GM23338 (cell line): ENCODE measurements at regions not wholly inside any gene's neighbourhood (a gene's known extent, or its start where the extent isn't known, plus 50 kb on each side); places are given as distances from the start of the nearest gene placed in this dataset.

Source experiments
- ATAC-seq: fragments of 200-7000 bp; cut with Tn5 transposase; 3 replicates; pipeline ENCODE4 v1.9.1; 2020
- DNase-seq: peaks from one replicate; pipeline ENCODE4 v3.0.0-alpha.2; 2015; ENCODE audit warnings: low spot score
- H2AFZ ChIP-seq: fragments of 200-600 bp; sonication (generic); 2 replicates; pipeline ENCODE4 v1.8.0; 2016; ENCODE audit warnings: antibody characterized with exemption, mild to moderate bottlenecking, moderate library complexity
- H3F3A ChIP-seq: fragments of 200-600 bp; sonication (generic); replicated peaks from 2 replicates; pipeline ENCODE4 v1.8.0; 2017; ENCODE audit warnings: antibody characterized with exemption, mixed run types, low read depth
- H3K27ac ChIP-seq: fragments of 200-600 bp; sonication (generic); 2 replicates; pipeline ENCODE4 v1.6.1; 2016; ENCODE audit warnings: low read depth
- H3K27me3 ChIP-seq: fragments of 200-600 bp; sonication (generic); 2 replicates; pipeline ENCODE4 v1.8.0; 2016; ENCODE audit warnings: mild to moderate bottlenecking, mixed run types, moderate library complexity; ENCODE audit not compliant: insufficient read depth
- H3K36me3 ChIP-seq: fragments of 200-600 bp; sonication (generic); 2 replicates; pipeline ENCODE4 v1.8.0; 2016; ENCODE audit warnings: mild to moderate bottlenecking; ENCODE audit not compliant: insufficient read depth
- H3K4me1 ChIP-seq: fragments of 200-600 bp; sonication (generic); 2 replicates; pipeline ENCODE4 v1.8.0; 2016; ENCODE audit warnings: mild to moderate bottlenecking, moderate library complexity; ENCODE audit not compliant: insufficient read depth
- H3K4me2 ChIP-seq: fragments of 200-600 bp; sonication (generic); 2 replicates; pipeline ENCODE4 v1.7.1; 2017; ENCODE audit warnings: mixed run types
- H3K4me3 ChIP-seq: fragments of 200-600 bp; sonication (generic); 2 replicates; pipeline ENCODE4 v1.6.1; 2016; ENCODE audit warnings: mixed run types
- H3K79me2 ChIP-seq: fragments of 200-600 bp; sonication (generic); replicated peaks from 2 replicates; pipeline ENCODE4 v1.8.0; 2017; ENCODE audit warnings: mild to moderate bottlenecking; ENCODE audit not compliant: insufficient read depth
- H3K9me2 ChIP-seq: fragments of 200-600 bp; sonication (generic); 2 replicates; pipeline ENCODE4 v1.8.0; 2017; ENCODE audit not compliant: insufficient read depth
- H4K20me1 ChIP-seq: fragments of 200-600 bp; sonication (generic); replicated peaks from 2 replicates; pipeline ENCODE4 v1.8.0; 2017; ENCODE audit warnings: mild to moderate bottlenecking; ENCODE audit not compliant: insufficient read depth
- H3K27ac Mint-ChIP-seq: 2 replicates; pipeline ENCODE4 v1.8.0; 2020; ENCODE audit warnings: inconsistent platforms, mild to moderate bottlenecking, moderate library complexity, mixed read lengths
- H3K27me3 Mint-ChIP-seq: 3 replicates; pipeline ENCODE4 v1.8.0; 2022; ENCODE audit warnings: low read depth, mild to moderate bottlenecking, moderate library complexity, mixed read lengths, inconsistent platforms; ENCODE audit not compliant: insufficient read depth, poor library complexity
- H3K36me3 Mint-ChIP-seq: 3 replicates; pipeline ENCODE4 v1.8.0; 2021; ENCODE audit warnings: low read depth, mild to moderate bottlenecking, inconsistent platforms, moderate library complexity, mixed read lengths
- H3K4me1 Mint-ChIP-seq: 3 replicates; pipeline ENCODE4 v1.8.0; 2020; ENCODE audit warnings: mild to moderate bottlenecking, inconsistent platforms, mixed read lengths
- H3K4me3 Mint-ChIP-seq: 3 replicates; pipeline ENCODE4 v1.8.0; 2021; ENCODE audit warnings: moderate library complexity, mild to moderate bottlenecking, inconsistent platforms, mixed read lengths
- H3K9me3 Mint-ChIP-seq: 3 replicates; pipeline ENCODE4 v1.8.0; 2020; ENCODE audit warnings: moderate library complexity, mild to moderate bottlenecking, inconsistent platforms, mixed read lengths
- CREB1 ChIP-seq: fragments of 250-450 bp; sonication (Bioruptor Pico); IDR thresholded peaks from 2 replicates; pipeline ENCODE4 v1.5.0; 2020; ENCODE audit warnings: low read depth, mild to moderate bottlenecking, moderate library complexity
- CTCF ChIP-seq, 2 experiments: fragments of 200-600 bp in 1 of 2; sonication (generic) in 1 of 2; conservative IDR thresholded peaks; 2 replicates each; pipeline versions ENCODE4 v1.5.1 to v1.6.1; 2016 to 2017; ENCODE audit warnings: antibody characterized with exemption in 2 of 2, low read depth in 2 of 2, mild to moderate bottlenecking in 2 of 2, moderate library complexity in 1 of 2
- ETS1 ChIP-seq: IDR thresholded peaks from 2 replicates; pipeline ENCODE4 v1.6.1; 2016; ENCODE audit warnings: antibody characterized with exemption
- EZH2 ChIP-seq: fragments of 200-600 bp; sonication (generic); IDR thresholded peaks from one replicate; pipeline ENCODE4 v1.8.0; 2017; ENCODE audit warnings: antibody characterized with exemption, mild to moderate bottlenecking, low read depth; ENCODE audit not compliant: unreplicated experiment
- EZH2phosphoT487 ChIP-seq: fragments of 200-600 bp; sonication (generic); IDR thresholded peaks from one replicate; pipeline ENCODE4 v1.8.1; 2018; ENCODE audit warnings: antibody characterized with exemption; ENCODE audit not compliant: unreplicated experiment
- JUNB ChIP-seq: IDR thresholded peaks from one replicate; pipeline ENCODE4 v1.6.1; 2016; ENCODE audit warnings: antibody characterized with exemption; ENCODE audit not compliant: unreplicated experiment
- NANOG ChIP-seq: IDR thresholded peaks from 2 replicates; pipeline ENCODE4 v1.6.1; 2016; ENCODE audit warnings: antibody characterized with exemption, borderline replicate concordance
- POLR2AphosphoS5 ChIP-seq: IDR thresholded peaks from 2 replicates; pipeline ENCODE4 v1.6.1; 2016; ENCODE audit warnings: antibody characterized with exemption, low read depth
- REST ChIP-seq: IDR thresholded peaks from one replicate; pipeline ENCODE4 v1.6.1; 2018; ENCODE audit warnings: antibody characterized with exemption; ENCODE audit not compliant: unreplicated experiment
- STAT1 ChIP-seq: IDR thresholded peaks from one replicate; pipeline ENCODE4 v1.6.1; 2016; ENCODE audit warnings: antibody characterized with exemption; ENCODE audit not compliant: unreplicated experiment
- ZNF114 ChIP-seq: fragments of 250-450 bp; sonication (Bioruptor Pico); IDR thresholded peaks from 2 replicates; pipeline ENCODE4 v1.5.0; 2020; ENCODE audit warnings: mild to moderate bottlenecking, moderate library complexity
- ZNF331 ChIP-seq: fragments of 250-450 bp; sonication (Bioruptor Pico); IDR thresholded peaks from 2 replicates; pipeline ENCODE4 v1.5.0; 2020; ENCODE audit warnings: low read depth, mild to moderate bottlenecking, moderate library complexity
- TF ChIP-seq, protein P1 (sequence below): fragments of 250-450 bp; sonication (Bioruptor Pico); IDR thresholded peaks from 2 replicates; pipeline ENCODE4 v1.5.0; 2020; ENCODE audit warnings: mild to moderate bottlenecking, moderate library complexity

DNA sequence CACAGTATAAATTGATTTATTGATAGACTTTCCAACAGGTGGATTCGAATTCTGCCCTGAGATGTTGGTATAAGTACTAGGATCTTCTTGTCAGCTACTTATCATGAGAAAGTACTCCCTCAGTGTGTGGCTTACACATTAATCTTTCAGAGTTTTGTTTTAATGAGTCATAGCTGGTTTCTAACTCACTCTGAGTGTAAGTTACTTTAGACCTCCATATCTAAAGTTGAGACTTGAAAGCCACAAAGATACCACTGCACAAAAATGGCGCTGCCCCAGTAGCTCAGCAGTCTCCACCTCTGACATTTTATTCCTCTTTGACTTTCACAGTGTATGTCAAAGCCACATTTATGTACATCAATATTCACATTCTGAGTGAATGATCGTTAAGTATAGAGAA is 318.5 kb downstream of the ARAP2 start:
- H4K20me1 ChIP-seq: no peaks in the 10 kb centered on the region
- no peak overlapping the region for H2AFZ ChIP-seq
- no peaks in the 10 kb centered on the region for H3K9me2 ChIP-seq
- DNase-seq (no peak), ATAC-seq (no peak)
- H3K27ac ChIP-seq: no peak overlapping the region
- H3K9me3 Mint-ChIP-seq: no peaks in the 10 kb centered on the region
- no peaks in the 10 kb centered on the region for H3F3A ChIP-seq
- H3K27me3 ChIP-seq: no peaks in the 10 kb centered on the region
- TF ChIP-seq REST (no peak), POLR2AphosphoS5 (no peak), STAT1 (no peak), EZH2 (no peak), CREB1 (CRISPR knock-in tag) (no peak), ETS1 (no peak), NANOG (no peak), ZNF114 (CRISPR knock-in tag) (no peak), ZNF331 (no peak), EZH2phosphoT487 (no peak), JUNB (no peak), CTCF (conservative IDR thresholded peaks at IDR 0.05; ENCODE audit: low read depth in 2 of 2) (no peak)
- TF ChIP-seq, protein P1, sequence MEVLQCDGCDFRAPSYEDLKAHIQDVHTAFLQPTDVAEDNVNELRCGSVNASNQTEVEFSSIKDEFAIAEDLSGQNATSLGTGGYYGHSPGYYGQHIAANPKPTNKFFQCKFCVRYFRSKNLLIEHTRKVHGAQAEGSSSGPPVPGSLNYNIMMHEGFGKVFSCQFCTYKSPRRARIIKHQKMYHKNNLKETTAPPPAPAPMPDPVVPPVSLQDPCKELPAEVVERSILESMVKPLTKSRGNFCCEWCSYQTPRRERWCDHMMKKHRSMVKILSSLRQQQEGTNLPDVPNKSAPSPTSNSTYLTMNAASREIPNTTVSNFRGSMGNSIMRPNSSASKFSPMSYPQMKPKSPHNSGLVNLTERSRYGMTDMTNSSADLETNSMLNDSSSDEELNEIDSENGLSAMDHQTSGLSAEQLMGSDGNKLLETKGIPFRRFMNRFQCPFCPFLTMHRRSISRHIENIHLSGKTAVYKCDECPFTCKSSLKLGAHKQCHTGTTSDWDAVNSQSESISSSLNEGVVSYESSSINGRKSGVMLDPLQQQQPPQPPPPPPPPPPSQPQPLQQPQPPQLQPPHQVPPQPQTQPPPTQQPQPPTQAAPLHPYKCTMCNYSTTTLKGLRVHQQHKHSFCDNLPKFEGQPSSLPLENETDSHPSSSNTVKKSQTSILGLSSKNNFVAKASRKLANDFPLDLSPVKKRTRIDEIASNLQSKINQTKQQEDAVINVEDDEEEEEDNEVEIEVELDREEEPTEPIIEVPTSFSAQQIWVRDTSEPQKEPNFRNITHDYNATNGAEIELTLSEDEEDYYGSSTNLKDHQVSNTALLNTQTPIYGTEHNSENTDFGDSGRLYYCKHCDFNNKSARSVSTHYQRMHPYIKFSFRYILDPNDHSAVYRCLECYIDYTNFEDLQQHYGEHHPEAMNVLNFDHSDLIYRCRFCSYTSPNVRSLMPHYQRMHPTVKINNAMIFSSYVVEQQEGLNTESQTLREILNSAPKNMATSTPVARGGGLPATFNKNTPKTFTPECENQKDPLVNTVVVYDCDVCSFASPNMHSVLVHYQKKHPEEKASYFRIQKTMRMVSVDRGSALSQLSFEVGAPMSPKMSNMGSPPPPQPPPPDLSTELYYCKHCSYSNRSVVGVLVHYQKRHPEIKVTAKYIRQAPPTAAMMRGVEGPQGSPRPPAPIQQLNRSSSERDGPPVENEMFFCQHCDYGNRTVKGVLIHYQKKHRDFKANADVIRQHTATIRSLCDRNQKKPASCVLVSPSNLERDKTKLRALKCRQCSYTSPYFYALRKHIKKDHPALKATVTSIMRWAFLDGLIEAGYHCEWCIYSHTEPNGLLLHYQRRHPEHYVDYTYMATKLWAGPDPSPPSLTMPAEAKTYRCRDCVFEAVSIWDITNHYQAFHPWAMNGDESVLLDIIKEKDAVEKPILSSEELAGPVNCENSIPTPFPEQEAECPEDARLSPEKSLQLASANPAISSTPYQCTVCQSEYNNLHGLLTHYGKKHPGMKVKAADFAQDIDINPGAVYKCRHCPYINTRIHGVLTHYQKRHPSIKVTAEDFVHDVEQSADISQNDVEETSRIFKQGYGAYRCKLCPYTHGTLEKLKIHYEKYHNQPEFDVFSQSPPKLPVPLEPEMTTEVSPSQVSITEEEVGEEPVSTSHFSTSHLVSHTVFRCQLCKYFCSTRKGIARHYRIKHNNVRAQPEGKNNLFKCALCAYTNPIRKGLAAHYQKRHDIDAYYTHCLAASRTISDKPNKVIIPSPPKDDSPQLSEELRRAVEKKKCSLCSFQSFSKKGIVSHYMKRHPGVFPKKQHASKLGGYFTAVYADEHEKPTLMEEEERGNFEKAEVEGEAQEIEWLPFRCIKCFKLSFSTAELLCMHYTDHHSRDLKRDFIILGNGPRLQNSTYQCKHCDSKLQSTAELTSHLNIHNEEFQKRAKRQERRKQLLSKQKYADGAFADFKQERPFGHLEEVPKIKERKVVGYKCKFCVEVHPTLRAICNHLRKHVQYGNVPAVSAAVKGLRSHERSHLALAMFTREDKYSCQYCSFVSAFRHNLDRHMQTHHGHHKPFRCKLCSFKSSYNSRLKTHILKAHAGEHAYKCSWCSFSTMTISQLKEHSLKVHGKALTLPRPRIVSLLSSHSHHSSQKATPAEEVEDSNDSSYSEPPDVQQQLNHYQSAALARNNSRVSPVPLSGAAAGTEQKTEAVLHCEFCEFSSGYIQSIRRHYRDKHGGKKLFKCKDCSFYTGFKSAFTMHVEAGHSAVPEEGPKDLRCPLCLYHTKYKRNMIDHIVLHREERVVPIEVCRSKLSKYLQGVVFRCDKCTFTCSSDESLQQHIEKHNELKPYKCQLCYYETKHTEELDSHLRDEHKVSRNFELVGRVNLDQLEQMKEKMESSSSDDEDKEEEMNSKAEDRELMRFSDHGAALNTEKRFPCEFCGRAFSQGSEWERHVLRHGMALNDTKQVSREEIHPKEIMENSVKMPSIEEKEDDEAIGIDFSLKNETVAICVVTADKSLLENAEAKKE (CRISPR knock-in tag): no peak
- H3K4me3 Mint-ChIP-seq: no peak overlapping the region
- H3K79me2 ChIP-seq: no peaks in the 10 kb centered on the region
- no peak overlapping the region for H3K27ac Mint-ChIP-seq
- no peaks in the 10 kb centered on the region for H3K4me1 ChIP-seq
- H3K4me1 Mint-ChIP-seq: no peaks in the 10 kb centered on the region
- H3K36me3 ChIP-seq: 0 out of 2 replicates have a peak, but pooled peaks cover 3% of the 10 kb centered on the region
- no peaks in the 10 kb centered on the region for H3K36me3 Mint-ChIP-seq
- no peak overlapping the region for H3K4me2 ChIP-seq
- no peak overlapping the region for H3K4me3 ChIP-seq
- H3K27me3 Mint-ChIP-seq: no peaks in the 10 kb centered on the region
